CD14-positive monocyte (primary cell): ENCODE measurements at regions not wholly inside any gene's neighbourhood (a gene's known extent, or its start where the extent isn't known, plus 50 kb on each side); places are given as distances from the start of the nearest gene placed in this dataset.
A peak's percentile ranks its signal among the peaks of the same experiment; 100 is the strongest.

Source experiments
- DNase-seq, 3 donors: peaks; one replicate each; pipeline ENCODE4 v3.0.0-alpha.2; 2011 to 2022
- H2AFZ ChIP-seq: 2 replicates; pipeline ENCODE4 v1.6.0; 2012; ENCODE audit warnings: mild to moderate bottlenecking, low read depth, low read length, inconsistent platforms; ENCODE audit not compliant: insufficient read depth, poor library complexity, severe bottlenecking
- H3K27ac ChIP-seq, 2 donors: 1 replicate in 1 of 2; 2 replicates in 1 of 2; pipeline ENCODE4 v1.5.1; 2012 to 2013; ENCODE audit warnings: low read length in 2 of 2, control low read depth in 1 of 2, inconsistent platforms in 1 of 2, low read depth in 1 of 2, mild to moderate bottlenecking in 1 of 2
- H3K27me3 ChIP-seq, 2 donors: one replicate each; pipeline versions ENCODE4 v1.6.0 to v1.6.1; 2011 to 2013; ENCODE audit warnings: low read length in 2 of 2; ENCODE audit not compliant: control insufficient read depth in 2 of 2, insufficient read depth in 2 of 2
- H3K36me3 ChIP-seq, 2 donors: replicated peaks in 1 of 2; 1 replicate in 1 of 2; 2 replicates in 1 of 2; pipeline versions ENCODE4 v1.5.1 to v1.6.1; 2012 to 2013; ENCODE audit warnings: low read length in 2 of 2, control low read depth in 1 of 2, inconsistent platforms in 1 of 2, mild to moderate bottlenecking in 1 of 2; ENCODE audit not compliant: insufficient read depth in 2 of 2, control insufficient read depth in 1 of 2
- H3K4me1 ChIP-seq, 2 donors: 1 replicate in 1 of 2; 2 replicates in 1 of 2; pipeline versions ENCODE4 v1.5.1 to v1.6.1; 2012 to 2013; ENCODE audit warnings: low read length in 2 of 2, control low read depth in 1 of 2, inconsistent platforms in 1 of 2, mild to moderate bottlenecking in 1 of 2, moderate library complexity in 1 of 2; ENCODE audit not compliant: insufficient read depth in 2 of 2, control insufficient read depth in 1 of 2
- H3K4me2 ChIP-seq: replicated peaks from 2 replicates; pipeline ENCODE3; 2012; ENCODE audit warnings: low read length, moderate library complexity, mild to moderate bottlenecking; ENCODE audit not compliant: poor library complexity, severe bottlenecking; ENCODE audit errors: extremely low read depth
- H3K4me3 ChIP-seq, 3 experiments: fragments of 200-600 bp in 1 of 3; sonication (generic) in 1 of 3; replicated peaks in 1 of 3; 1 replicate in 2 of 3; 2 replicates in 1 of 3; pipeline ENCODE4 v1.5.1; 2011 to 2013; ENCODE audit warnings: low read length in 3 of 3, mild to moderate bottlenecking in 3 of 3, control low read depth in 2 of 3, low read depth in 2 of 3, inconsistent platforms in 1 of 3, moderate library complexity in 1 of 3
- H3K79me2 ChIP-seq: 2 replicates; pipeline ENCODE4 v1.6.0; 2012; ENCODE audit warnings: mild to moderate bottlenecking, control low read depth, inconsistent platforms, low read length, moderate library complexity; ENCODE audit not compliant: insufficient read depth
- H3K9ac ChIP-seq: 2 replicates; pipeline ENCODE4 v1.6.0; 2017; ENCODE audit warnings: low read length, mild to moderate bottlenecking; ENCODE audit not compliant: insufficient read depth, poor library complexity, severe bottlenecking
- H3K9me3 ChIP-seq, 2 donors: replicated peaks in 1 of 2; 1 replicate in 1 of 2; 2 replicates in 1 of 2; pipeline versions ENCODE4 v1.5.1 to v1.6.1; 2012 to 2013; ENCODE audit warnings: low read length in 2 of 2, control low read depth in 1 of 2; ENCODE audit not compliant: control insufficient read depth in 1 of 2, insufficient read depth in 1 of 2
- H4K20me1 ChIP-seq: 2 replicates; pipeline ENCODE4 v1.6.0; 2012; ENCODE audit warnings: mild to moderate bottlenecking, low read length, control low read depth, moderate library complexity; ENCODE audit not compliant: insufficient read depth
- H3K27ac Mint-ChIP-seq, 7 donors: one replicate each; pipeline ENCODE4 v1.8.0; 2020; ENCODE audit warnings: mild to moderate bottlenecking in 7 of 7, mixed read lengths in 7 of 7, moderate library complexity in 6 of 7, inconsistent platforms in 2 of 7
- H3K27me3 Mint-ChIP-seq, 3 donors: one replicate each; pipeline ENCODE4 v1.8.0; 2021 to 2022; ENCODE audit warnings: low read depth in 3 of 3, mild to moderate bottlenecking in 3 of 3, mixed read lengths in 3 of 3, moderate library complexity in 3 of 3, inconsistent platforms in 1 of 3
- H3K36me3 Mint-ChIP-seq, 2 donors: one replicate each; pipeline ENCODE4 v1.8.0; 2020; ENCODE audit warnings: mixed read lengths in 2 of 2, inconsistent platforms in 1 of 2, mild to moderate bottlenecking in 1 of 2
- H3K4me1 Mint-ChIP-seq: one replicate; pipeline ENCODE4 v1.8.0; 2020; ENCODE audit warnings: mild to moderate bottlenecking, mixed read lengths
- H3K4me3 Mint-ChIP-seq, 2 donors: one replicate each; pipeline ENCODE4 v1.8.0; 2020; ENCODE audit warnings: mild to moderate bottlenecking in 2 of 2, mixed read lengths in 2 of 2, moderate library complexity in 1 of 2
- H3K9me3 Mint-ChIP-seq, 7 donors: one replicate each; pipeline ENCODE4 v1.8.0; 2020 to 2022; ENCODE audit warnings: mixed read lengths in 7 of 7, mild to moderate bottlenecking in 6 of 7, moderate library complexity in 6 of 7, inconsistent platforms in 2 of 7
- CTCF ChIP-seq: fragments of 200-600 bp; IDR thresholded peaks from one replicate; pipeline ENCODE4 v1.8.0; 2022; ENCODE audit warnings: antibody characterized with exemption, mild to moderate bottlenecking
- WGBS: methylation state at CpG from one replicate; pipeline ENCODE4 v1.1.5; 2013; ENCODE audit warnings: missing lambda C conversion rate; ENCODE audit not compliant: insufficient coverage; 5-methylcytosine and 5-hydroxymethylcytosine counted together
- intact Hi-C, 2 donors: fragments of 100-400 bp; cut with micrococcal nuclease; formaldehyde crosslinking; loops; one replicate each; pipeline versions ENCODE4 v1.15.0 to v1.15.1; 2023

GRCh38 chr10:128220021-128220420 lies 93.8 kb upstream of the MKI67 start:
- no peaks in the 10 kb centered on the region for H3K36me3 Mint-ChIP-seq
- Histone ChIP-seq H3K27ac (no peak overlapping the region), H4K20me1 (no peaks in the 10 kb centered on the region), H3K4me2 (no peak overlapping the region), H3K4me3 (no peak overlapping the region), H3K9me3 (no peaks in the 10 kb centered on the region), H2AFZ (no peak overlapping the region), H3K4me1 (peaks cover 13 to 15% of the 10 kb centered on the region in 2 donors), H3K36me3 (no peaks in the 10 kb centered on the region), H3K27me3 (no peaks in the 10 kb centered on the region), H3K9ac (no peak overlapping the region), H3K79me2 (no peaks in the 10 kb centered on the region)
- intact Hi-C loops = no loop called here
- H3K4me3 Mint-ChIP-seq = no peak overlapping the region
- peaks cover 4 to 5% (median 5%) of the 10 kb centered on the region in 3 donors for H3K27me3 Mint-ChIP-seq
- peaks cover 0 to 3% (median 0%) of the 10 kb centered on the region in 7 donors for H3K9me3 Mint-ChIP-seq
- no peak overlapping the region for H3K27ac Mint-ChIP-seq
- peaks cover 17% of the 10 kb centered on the region for H3K4me1 Mint-ChIP-seq
- no peak for DNase-seq
- no peak for TF ChIP-seq CTCF
- no CpG with 5 or more reads among the region's 5 CpGs for WGBS

- H3K9me3 ChIP-seq = no peaks in the 10 kb centered on the region
- intact Hi-C loops = no loop called here
- peaks cover 13 to 15% of the 10 kb centered on the region in 2 donors for H3K4me1 ChIP-seq
- Mint-ChIP-seq H3K4me3 (peak overlapping the region in 1 of 2 donors; percentile 76), H3K27ac (no peak overlapping the region), H3K4me1 (peaks cover 17% of the 10 kb centered on the region), H3K36me3 (no peaks in the 10 kb centered on the region), H3K9me3 (peaks cover 0 to 8% (median 3%) of the 10 kb centered on the region in 7 donors), H3K27me3 (peaks cover 4 to 6% (median 6%) of the 10 kb centered on the region in 3 donors)
- no peak for TF ChIP-seq CTCF
- no peaks in the 10 kb centered on the region for H4K20me1 ChIP-seq
- no peaks in the 10 kb centered on the region for H3K79me2 ChIP-seq
- no peaks in the 10 kb centered on the region for H3K36me3 ChIP-seq
- no peaks in the 10 kb centered on the region for H3K27me3 ChIP-seq
- DNase-seq = peak in 2 of 3 donors; percentile 36 to 58
- peak overlapping the region; percentile 37 for H2AFZ ChIP-seq
- H3K9ac ChIP-seq = no peak overlapping the region
- peak overlapping the region in 1 of 3 experiments; percentile 37 for H3K4me3 ChIP-seq
- H3K4me2 ChIP-seq = peak overlapping the region; percentile 52
- WGBS = 9% methylated on average over 11 of the region's 11 CpGs
- H3K27ac ChIP-seq = no peak overlapping the region
Observed at GRCh38 chr10:128221117-128221516, 94.9 kb upstream of the MKI67 start.
